Stimulated activated CD4-positive, alpha-beta T cell treated with anti-CD3 and anti-CD28 coated beads, TNF-alpha, amount 100 ng/mL, for 48 hours (primary cell): ENCODE measurements at regions not wholly inside any gene's neighbourhood (a gene's known extent, or its start where the extent isn't known, plus 50 kb on each side); places are given as distances from the start of the nearest gene placed in this dataset.
"Not testable (repeated sequence)": the region's sequence is repeated elsewhere in the genome, so short reads cannot be mapped to it uniquely, and the experiment has no call there.

Experiments used
- DNase-seq, 3 donors: peaks; one replicate each; pipeline ENCODE4 v3.0.0-alpha.2; 2020; ENCODE audit warnings: low read depth in 3 of 3

- no peak for DNase-seq
Measured at GRCh38 chr11:129699711-129700304, 115.8 kb upstream of the TMEM45B start.

- DNase-seq = no peak
Measured at GRCh38 chr11:129700701-129701100, 114.9 kb upstream of the TMEM45B start.

- no peak for DNase-seq
Measured at GRCh38 chr11:129701706-129702105, 113.9 kb upstream of the TMEM45B start.

- no peak for DNase-seq
Measured at GRCh38 chr11:129702410-129703398, 112.9 kb upstream of the TMEM45B start.

DNA sequence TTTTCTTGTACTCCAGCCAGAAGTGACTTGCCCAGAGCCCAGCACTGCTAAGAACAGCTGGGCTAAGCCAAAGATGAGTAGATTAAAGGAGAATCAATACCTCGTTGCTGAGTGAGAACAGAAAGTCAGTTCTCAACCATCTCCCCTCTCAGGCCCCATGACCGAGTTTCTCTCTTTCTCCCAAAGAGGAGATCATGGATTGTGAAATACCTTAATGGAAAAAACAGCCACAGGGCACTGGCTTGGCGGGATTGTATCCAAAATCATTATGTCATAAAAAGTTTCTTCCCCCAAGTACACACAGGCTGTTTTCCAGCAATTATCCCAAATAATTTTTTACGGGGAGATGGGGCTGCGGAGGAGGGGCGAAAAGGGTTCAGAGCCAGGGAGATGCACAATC, 111.8 kb upstream of the TMEM45B start:
- no peak for DNase-seq

- no peak for DNase-seq
Measured at GRCh38 chr11:129704831-129705230, 110.8 kb upstream of the TMEM45B start.

DNA sequence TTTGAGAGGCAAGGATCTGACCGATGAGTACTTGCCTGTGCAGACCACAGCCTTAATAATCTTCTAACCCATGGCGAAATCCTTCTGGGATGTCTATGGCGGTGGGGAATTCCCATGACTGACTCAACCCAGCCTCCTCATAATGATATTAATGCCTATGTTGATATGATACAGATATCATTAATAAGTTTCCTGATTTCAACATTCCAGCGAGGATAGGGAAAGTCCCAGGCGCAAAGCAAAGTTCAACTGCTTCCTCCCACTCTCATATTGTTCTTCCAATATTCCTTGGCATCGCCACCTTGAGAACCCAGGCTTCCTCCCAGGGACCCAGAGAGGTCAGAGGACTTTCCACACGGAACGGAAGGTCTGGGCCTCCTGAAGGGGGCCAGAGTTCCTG, 110.3 kb upstream of the TMEM45B start:
- DNase-seq = no peak

- DNase-seq = no peak
Measured at GRCh38 chr11:129705933-129706332, 109.7 kb upstream of the TMEM45B start.

GRCh38 chr11:129709801-129710398, 105.7 kb upstream of the TMEM45B start:
- DNase-seq = no peak

- DNase-seq = no peak
Measured at GRCh38 chr11:129710423-129710822, 105.2 kb upstream of the TMEM45B start.

GRCh38 chr11:129711760-129712159, 103.9 kb upstream of the TMEM45B start:
- no peak for DNase-seq

GRCh38 chr11:129712486-129713240, 103.0 kb upstream of the TMEM45B start:
- DNase-seq = not testable (repeated sequence)

DNA sequence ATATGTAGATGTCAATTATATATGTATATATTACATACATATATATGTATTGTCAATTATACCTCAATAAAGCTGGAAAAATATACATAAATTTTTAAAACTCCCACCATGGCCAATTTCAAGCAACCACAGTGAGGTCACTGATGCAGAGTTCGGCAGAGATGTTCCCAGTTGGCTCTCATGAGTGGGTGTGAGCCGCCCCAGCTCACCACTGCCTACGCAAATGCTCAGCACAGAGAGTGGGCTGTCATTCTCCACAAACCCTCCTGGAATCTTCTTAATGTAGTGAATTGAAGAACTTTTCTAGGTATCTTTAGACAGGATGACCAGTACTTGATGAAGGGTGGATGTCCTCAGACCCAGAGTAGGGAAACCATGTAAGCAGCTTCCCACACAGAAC, 96.6 kb upstream of the TMEM45B start:
- no peak for DNase-seq

DNA sequence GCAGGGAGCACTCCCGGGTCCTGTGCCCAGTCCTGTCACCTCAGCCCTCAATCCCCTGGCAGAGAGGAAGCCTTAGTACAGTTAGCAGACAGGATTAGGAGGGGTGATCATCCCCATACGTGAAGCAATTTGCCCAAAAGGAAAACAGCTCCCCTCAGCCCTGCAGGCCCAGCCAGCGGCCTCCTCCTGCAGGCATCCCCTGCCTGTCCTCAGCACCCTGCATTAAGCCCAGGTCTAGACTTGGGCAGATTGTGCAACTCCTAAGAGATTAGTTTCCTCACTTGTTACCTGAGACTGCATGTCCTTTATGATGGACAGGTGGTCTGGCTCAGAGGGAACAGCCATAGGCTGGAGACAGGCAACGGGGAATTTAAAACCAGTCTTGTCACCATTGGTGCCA, 95.5 kb upstream of the TMEM45B start:
- DNase-seq = no peak

- DNase-seq = no peak
Measured at GRCh38 chr11:129720994-129721393, 94.7 kb upstream of the TMEM45B start.

GRCh38 chr11:129721685-129722084, 94.0 kb upstream of the TMEM45B start:
- DNase-seq = no peak

- no peak for DNase-seq
Measured at GRCh38 chr11:129722529-129722928, 93.1 kb upstream of the TMEM45B start.

DNA sequence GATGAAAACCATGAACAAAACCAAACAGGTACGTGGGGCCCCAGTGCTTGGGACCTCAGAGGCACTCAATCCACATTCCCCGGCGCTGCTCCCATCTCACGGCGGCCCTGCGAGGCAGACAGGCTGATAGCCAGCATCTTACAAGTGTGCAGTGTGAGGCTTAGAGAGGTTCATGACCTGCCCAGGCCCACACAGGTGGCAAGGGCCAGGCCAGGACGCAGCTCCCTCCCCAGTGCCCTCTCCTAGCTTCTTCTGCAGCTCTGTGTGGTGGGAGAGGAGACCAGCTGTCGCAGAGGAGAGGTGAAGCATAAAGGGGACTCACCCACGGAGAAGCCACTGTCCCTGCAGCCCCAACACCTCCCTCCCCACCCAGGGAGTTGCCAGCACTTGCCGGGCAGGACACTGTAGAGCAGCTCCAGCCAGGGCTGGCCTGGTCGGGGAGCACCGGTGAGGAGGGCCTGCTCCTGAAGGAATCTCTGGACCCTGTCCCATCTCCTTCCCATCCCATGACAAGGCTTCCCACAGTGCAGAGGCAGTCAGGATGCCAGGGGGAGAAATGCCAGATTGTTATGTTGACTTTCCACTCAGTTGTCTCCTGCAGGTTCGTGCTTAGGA, 92.4 kb upstream of the TMEM45B start:
- DNase-seq = no peak

GRCh38 chr11:129723761-129724162, 91.9 kb upstream of the TMEM45B start:
- no peak for DNase-seq

DNA sequence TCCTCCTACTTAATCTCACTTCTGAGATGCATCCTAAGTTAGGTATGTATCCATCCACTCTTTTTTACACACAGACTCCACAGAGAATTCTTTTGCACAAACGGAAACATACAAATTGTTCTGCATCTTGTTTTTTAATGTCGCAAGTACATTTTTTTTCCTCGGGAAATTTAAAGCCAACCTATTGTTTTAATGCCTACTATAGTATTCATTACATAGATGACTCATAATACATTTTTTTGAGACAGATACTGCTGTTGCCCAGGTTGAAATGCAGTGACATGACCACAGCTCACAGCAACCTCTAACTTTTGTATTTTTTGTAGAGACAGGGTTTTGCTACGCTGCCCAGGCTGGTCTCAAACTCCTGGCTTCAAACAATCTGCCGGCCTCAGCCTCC, 90.8 kb upstream of the TMEM45B start:
- DNase-seq = no peak

DNA sequence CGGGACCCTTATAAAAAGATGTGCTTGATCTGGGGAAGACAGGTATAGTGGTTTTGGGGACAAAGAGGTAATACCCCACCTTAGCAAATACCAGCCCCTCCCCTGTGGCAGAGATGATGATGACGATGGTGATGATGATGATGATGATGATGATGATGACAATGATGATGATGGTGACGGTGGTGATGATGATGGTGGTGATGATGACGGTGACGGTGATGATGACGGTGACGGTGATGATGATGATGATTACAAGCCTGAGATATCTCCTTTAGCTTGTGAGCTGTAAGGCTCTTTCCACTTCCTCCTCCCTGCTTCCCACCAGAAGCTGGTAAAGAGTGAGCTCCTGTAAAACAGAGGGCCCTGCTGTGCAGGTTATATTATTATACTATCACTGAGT, 89.5 kb upstream of the TMEM45B start:
- no peak for DNase-seq

DNA sequence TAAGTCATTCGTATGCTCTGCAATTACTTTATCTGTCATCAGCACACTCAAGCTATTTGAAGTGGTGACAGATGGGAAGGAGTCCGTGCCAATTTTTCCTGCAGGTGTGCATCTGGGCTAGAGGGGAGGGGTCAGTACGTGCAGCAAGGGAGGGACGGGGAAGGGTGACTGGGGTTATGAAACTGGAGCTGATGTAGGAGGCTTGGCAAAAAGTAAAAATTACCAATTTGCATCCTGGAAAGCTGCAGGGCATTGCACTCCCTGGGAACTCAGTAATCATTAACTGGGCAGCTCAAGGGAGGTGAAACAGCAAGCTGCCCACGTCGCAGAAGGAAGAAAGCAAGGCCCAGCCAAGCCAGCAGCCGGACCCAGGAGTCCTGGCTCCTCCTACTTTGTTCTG, 87.1 kb upstream of the TMEM45B start:
- no peak for DNase-seq
